HG03196 (cell line): ENCODE measurements at regions not wholly inside any gene's neighbourhood (a gene's known extent, or its start where the extent isn't known, plus 50 kb on each side); places are given as distances from the start of the nearest gene placed in this dataset.

Experiments
- ATAC-seq: cut with Tn5 transposase; IDR thresholded peaks from one replicate; pipeline ENCODE4 v1.9.1; 2021; ENCODE audit not compliant: unreplicated experiment

DNA sequence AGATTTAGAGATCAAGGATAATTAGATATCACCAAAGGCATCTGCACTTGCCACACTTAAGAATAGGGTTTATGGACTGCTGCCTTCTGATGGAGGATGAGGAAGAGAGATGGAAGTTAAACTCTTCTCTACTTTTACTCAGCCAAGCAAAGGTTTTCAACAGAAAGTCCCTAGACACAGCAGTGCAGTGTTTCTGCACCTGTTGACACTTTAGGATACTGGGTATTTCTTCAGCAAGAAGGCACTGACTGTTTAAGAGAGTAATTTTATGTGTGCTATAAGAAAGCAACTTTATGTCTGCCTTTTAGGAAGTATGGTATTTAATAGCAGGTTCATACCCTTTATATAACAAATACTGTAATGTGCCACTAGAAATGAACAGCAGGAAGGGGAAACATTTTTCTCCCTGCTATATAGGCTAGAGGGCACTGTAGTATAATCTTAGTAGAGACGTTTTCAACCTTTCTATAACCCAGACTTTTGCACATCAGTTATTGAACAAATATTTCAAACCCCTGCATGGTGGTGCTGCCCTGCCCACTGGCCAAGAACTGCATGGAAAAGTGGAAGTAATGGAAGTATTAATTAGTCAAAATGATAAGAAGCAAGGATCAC, 225.0 kb upstream of the GRIP1 start:
- ATAC-seq: no peak

DNA sequence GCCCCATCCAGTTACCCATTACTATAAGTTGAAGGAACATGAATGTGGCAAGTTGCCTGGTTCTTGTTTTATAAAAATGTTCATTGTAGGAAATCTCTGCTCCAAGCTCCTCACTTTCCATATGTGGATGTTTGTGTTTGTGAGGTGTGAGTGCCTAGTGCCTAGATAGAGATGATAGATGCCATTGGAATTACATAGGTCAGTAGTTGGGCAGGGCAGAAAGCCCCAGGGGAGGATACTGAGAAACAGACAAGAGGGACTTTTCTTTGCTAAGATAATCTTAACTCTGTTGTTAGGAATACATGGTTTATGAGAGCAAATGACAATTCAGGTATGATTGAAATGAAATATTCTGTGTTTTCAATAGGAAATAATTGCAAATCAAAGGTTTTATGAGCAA, 226.3 kb upstream of the GRIP1 start:
- no peak for ATAC-seq

DNA sequence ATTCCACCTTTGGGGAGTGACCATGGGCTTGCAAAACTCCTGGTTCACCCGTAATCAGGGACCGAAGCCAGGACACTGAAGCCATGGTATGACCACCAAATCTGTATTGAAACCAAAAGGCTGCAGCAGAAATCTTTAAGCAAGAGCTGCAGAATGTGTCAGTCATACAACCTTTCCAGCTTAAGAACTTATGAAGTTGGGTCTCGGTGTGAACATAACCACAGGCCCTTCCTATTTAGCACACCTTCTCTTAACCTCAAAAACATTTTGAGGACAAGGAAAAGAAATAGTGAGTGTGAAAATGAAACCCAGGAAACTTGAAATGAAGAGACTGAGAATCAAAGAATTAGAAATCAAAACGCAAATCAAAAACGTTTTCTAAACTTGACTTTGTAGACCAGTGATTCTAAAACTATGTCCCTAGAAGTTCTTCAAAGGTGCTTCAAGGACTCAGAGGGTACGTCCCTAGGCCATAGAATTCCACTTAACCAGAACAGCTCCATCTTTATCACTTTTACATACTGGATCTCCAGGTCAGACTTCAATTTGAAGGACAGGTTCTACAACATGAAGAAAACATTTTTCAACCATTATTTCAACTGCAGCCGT, 231.6 kb upstream of the GRIP1 start:
- no peak for ATAC-seq

DNA sequence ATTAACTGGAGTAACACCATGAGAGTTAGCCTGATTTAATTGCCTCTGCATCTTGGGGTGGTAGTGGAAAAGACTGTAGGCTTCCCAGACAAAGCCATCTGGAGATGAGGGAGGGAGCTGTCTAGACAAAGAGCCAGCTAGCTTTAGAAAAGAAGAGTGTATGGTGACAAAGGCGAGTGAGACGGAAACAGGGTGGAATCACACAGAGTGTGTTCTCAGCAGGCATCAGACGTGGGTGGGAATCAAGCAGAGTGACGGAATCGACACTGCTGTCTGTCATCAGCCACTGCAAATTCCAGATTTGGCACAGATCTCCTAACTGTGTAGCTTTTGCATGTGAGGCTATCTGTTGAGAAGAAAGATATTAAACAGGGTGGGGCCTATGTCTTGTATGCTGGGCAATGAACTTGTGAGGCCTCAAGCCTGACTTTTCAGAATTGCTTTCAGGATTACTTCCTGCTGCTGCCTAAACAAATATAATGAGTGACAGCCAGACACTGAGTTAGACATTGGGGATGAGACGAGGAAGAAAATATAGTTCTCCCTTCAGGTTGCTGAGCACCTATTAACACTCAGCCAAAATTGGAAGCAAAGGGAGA, 236.5 kb upstream of the GRIP1 start:
- ATAC-seq: no peak

DNA sequence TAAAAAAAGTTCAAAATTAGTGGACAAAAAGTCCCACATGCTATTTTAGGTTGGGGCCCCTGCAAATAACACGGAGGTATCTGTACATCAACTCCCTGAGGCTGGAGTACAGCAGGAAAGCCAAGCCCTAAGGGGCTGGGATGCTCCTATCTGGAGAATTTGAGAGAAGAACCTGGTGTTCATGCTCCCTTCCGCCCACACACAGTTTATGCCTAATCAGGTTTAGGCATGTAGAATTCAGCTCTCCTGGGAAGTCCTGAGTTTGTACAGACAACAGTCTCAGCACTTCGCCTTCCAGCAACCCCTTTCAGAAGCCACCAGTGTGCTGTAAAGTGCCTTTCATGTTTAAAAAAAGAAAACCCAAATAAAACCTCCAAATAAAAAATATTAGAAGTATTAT, 237.3 kb upstream of the GRIP1 start:
- ATAC-seq: no peak

DNA sequence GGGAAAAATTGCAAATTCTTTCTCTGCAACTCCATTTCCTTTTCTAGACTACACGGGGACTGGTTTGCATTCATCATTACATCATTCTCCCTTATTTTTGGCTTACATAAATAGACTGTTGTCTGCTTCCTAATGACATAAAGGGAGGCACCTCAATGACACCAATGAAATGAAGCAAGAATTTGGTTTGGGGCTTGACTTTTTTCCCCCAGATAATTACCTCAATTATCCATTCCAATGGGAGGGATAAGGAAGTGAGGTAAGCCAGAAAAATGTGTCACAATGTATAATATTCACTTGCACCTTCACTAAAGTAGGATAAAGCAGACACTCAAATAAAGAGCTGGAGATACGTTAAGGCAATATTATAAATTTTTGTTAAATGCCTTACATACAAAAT, 240.6 kb upstream of the GRIP1 start:
- ATAC-seq: no peak

DNA sequence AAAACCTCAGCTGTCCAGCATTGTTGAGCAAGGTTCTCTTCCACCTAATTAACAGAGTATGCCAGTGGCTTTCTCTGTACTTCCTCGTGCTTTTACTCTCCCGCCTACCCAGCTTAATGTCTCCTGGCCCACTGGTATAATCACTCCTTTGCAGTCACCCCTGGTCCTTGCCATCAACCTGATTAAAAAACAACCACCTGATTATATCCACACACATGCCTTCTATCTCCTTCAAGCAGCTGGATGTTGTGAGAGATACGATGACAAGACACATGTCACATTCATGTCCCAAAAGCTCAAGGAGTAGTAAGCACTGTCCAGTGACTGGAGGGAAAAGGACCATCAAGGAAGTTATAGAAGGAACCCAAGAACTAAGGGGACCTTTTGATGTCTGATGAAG, 241.3 kb upstream of the GRIP1 start:
- ATAC-seq: no peak

DNA sequence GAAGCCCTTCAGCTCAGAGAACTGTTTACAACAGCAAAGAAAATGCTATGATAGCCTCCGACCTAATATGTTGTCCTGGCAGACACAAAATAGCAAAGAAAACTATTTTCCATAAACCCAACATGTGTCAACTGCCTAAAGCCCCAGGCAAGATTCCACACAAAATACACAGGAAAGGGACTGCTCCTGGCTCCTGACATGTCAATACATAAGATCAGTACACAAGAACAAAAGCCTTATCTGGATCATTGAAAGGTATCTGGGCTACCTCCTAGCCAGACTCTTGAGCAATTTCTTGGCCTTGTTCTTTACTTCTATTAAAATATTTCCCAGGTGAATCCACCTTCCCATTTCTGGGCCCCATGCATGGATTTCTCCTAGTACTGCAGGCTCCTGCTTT, 242.3 kb upstream of the GRIP1 start:
- ATAC-seq: no peak

DNA sequence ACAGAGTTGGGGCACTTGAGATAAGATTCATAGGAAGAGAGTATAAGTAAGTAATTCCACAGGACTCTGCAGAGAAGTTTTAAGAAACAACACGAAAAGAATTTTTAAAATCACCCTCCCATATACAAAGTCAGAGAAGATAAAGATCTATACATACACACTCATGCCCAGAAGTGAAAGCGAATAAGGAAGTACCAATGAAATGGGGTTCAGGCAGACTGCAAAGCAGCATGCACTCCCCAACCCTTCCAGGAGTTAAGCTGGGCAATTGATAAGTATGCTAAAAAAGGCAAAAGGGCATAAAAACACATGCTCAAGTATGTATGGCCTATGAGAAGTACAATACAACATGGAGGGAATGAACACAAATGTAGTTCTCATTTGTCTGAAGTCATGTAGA, 246.2 kb upstream of the GRIP1 start:
- no peak for ATAC-seq

DNA sequence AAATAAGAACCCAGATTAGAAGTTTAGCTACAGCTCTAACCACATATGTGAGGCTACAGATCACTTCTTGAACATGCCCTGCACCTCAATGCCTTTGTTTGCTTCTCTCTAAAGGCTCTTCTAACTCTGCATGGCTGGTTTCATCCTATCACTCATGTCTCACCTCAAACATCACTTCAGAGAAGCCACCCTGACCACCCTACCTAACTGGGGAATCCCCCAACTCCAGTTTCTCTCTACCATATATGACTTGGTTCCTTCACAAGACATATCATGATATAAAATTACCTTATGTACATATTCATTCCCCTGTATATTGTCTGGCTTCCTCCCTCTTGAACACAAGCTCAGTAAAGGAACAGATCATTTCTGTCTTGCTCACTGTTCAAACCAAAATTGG, 250.2 kb upstream of the GRIP1 start:
- ATAC-seq: no peak

DNA sequence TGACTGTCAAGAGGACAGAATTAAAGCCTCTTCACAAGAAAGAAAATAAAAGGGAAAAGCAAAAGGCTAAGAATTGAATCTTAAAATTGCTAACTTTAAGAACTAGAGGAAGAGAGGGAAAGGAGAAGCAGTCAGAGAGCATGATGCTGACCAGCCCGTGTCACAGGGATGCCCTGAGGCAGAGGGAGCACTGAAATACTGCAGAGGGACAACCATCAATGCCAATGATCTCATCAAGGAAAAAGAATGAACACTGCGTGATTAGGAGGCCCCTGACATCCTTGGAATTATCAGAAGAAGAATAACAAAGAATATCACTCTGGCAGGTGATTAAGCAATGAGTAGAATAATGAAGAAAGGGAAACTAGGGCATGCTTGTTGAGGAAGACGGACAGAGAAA, 252.2 kb upstream of the GRIP1 start:
- no peak for ATAC-seq

DNA sequence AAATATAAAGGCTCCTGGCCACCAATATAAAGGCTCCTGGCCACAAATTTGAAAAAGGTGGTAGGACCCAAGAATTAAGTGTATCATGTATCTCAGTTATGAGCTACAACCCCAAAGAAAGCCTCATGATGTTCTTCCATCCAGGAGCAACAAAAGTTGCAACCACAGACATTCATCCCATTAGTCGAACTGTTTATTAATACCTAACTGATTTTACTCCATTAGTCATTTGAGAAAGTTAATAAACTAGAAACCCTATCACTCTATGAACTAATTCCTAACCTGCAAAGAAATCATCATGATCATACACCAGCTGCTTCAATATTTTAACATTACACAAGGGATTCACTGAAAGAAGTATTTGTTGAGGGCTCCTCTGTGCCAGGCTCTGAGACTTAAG, 253.2 kb upstream of the GRIP1 start:
- ATAC-seq: no peak

DNA sequence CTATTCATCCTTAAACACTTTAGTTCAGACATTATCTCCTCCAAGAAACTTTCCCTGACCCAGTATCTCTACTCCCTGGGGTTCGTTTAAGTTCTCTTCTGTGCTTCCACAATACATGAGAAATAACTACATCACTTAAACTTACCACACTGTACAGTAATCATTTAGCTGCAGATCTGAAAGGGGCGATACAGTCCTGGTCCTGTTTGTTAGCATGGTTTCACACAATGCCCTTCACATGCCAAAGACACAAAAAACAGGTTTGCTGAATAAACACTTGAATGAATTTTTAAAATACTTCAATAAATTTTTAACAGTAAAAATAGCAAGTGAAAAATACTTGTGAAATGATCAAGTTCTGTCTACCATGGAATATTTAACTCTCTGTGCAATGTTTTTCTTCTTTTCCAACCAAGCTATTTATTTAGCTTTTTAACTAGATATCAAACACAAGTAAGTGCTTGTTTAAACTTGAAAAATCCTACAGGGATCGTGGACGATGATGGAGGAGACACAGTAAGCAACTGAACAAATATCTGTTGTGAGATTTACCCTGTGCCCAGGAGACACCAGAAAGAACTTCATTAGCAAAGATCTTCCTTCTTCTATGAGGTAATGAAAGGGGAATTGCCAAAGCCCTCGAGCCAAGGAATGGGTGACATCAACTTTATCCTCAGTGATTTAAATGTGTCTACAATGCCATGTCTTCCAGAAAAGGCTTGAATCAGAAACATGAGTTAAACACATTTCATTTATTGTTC, 255.6 kb upstream of the GRIP1 start:
- no peak for ATAC-seq

DNA sequence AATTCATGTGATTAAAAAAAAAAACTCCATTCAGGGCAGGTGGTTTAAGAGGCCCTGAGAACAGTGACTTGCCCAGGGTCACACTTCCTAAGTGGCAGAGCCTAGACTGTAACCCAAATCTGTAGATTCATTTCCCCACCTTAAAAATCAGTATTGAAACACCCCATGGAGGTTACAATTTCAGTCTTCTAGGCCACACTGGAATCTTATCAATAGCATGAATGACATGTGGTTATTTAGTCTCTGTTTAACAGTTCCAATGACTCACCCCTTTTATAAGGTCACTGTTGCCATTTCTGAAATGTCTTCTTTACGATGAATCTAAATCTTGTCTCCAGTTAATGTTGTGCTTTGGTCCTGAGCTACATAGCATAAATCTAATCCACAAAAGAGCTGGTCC, 262.3 kb upstream of the GRIP1 start:
- no peak for ATAC-seq

DNA sequence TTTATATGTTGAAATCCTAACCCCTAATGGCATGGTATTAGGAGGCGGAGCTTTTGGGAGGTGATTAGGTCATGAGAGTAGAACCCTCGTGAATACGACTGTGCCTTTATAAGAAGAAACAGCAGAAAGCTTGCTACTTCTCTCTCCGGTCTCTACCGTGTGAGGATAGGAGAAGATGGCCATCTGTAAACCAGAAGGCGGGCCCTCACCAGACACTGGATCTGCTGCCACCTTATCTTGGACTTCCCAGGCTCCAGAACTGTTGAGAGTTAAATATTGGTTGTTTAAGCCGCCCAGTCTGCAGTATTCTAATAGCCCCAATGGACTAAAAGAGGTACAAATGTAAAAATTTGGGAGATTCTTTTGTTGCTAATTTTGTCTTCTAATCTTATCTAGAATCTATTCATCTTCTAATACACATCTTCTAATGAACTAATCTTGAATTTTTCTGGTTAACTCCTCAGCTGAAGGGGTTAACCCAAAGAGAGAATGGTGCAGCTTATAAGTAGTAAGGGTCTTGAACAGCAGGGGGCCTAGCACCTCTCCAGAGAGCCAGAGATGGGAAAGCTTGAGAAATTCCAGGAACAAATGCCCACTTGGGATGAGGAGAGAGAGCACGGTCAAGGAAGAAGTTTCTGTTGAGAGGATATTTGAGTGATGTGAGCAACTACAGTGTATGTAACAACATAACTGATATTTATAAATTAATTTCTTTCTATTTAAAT, 264.0 kb upstream of the GRIP1 start:
- ATAC-seq: no peak

DNA sequence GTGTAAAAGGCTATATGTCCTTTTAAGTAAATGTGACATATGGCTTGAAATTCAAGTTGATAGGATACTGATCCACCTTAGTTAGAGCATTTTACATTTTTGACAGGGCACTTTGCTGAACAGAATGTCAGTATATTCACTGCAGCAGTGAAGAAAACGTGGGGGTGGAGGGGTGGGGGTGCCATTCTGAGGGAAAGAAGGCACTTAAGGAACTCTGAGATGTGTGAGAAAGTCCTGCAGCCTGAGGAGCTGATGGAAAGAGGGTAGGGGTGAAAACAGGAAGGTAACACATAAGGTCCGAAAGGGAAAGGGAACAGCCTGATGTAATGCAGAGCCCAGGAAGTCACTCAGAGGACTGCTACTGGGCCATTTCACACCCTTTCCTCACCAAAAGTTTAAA, 265.5 kb upstream of the GRIP1 start:
- ATAC-seq: no peak

DNA sequence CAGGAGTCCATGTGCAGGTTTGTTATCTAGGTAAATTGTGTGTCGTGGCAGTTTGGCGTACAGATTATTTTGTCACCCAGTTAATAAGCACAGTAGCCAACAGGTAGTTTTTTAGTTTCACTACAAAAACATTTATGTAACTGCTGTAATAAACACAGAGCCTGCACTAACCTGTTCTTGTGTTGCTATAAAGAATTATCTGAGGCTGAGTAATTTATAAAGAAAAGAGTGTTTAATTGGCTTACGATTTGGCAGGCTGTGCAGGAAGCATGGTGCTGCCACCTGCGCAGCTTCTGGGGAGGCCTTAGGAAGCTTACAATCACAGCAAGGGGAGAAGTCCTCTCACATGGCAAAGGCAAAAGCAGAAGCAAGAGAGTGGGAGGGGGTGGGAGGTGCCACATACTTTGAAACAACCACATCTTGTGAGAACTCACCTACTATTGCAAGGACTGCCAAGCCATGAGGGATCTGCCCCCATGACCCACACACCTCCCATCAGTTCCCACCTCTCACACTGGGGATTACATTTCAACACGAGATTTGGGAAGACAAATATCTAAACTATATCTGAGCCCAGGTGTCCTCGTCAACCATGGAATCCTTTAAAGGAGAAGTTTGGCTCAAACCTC, 266.4 kb upstream of the GRIP1 start:
- ATAC-seq: no peak

DNA sequence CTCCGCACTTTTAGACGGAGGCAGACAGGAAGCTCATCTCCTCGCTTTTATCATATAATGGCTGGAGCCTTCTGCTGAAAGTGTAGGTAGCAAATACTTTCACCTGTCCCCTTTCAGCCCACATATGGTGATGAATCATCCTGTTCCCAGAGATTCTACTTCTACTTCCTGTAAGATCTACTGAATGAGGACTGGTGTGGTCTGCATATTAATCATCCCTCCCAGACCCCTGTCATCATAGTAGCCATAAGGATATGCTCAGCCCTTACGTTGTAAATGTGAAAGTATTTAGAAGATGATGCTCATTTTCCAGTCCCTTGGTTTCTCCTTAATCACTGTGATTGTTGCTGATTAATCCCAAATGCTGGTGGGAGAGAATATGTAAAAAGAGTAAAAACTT, 268.2 kb upstream of the GRIP1 start:
- no peak for ATAC-seq

DNA sequence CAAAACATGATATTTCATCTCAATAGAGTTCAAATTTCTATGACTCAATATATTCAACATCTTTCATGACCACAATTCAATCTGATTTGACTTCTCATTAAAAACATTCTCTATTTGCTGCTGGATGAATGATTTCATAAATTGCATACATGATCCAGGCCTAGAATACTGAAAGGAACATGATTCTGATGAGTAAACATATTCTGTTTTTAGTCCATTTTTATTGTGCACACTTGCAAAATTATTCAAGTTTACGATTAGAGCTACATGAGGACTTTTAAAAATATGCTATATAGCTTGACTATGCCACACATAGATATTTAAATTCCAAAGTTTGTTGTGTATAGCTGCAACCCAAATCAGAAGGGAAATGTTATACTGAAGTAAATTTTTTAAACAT, 273.8 kb upstream of the GRIP1 start:
- no peak for ATAC-seq

DNA sequence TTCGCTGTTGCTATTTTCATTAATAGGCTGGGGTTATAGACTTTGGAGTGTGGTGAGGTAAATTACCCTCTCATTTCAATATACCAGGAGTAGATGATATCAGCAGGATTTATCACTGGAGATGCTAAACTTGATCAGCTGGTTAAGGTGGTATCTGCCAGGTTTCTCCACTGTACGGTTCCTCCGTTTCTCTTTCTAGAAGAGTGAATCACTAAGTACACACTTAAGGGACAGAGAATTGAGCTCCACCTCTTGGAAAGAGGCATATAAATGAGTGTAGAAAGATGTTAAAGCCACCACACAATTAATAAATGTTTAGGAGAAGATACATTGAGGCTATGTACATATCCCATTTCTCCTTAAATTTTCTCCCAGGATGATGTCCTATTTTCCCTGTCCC, 277.4 kb upstream of the GRIP1 start:
- no peak for ATAC-seq

DNA sequence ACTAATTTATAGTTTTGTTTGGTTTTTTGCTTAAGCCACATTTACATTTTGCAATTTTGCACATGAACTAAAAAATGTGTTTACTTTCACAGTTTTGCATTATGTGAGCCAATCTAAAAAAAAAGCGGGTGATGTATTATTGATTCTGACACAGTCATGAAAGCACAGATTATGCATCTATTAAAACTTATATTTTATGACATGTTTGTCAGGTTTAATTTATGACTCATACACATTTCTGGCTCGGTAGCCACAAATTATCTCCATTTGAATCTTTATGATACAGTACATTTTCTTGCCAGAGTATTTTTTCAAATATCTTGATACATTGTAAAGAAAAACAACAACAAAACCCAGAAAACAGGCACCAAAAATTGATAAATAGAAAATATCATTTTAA, 280.4 kb upstream of the GRIP1 start:
- no peak for ATAC-seq
